ENCODE measurements at regions not wholly inside any gene's neighbourhood (a gene's known extent, or its start where the extent isn't known, plus 50 kb on each side); places are given as distances from the start of the nearest gene placed in this dataset.

- no peak overlapping the region for H3K27ac ChIP-seq (ENCODE audit: low read depth, low read length)
- no peaks in the 10 kb centered on the region for H3K36me3 Mint-ChIP-seq
- POLR2A ChIA-PET: no interaction called here
- no peaks in the 10 kb centered on the region for H3K4me1 ChIP-seq (ENCODE audit: control insufficient read depth in 2 of 2, insufficient read depth in 2 of 2, low read length in 2 of 2)
- H3K27ac Mint-ChIP-seq: no peak overlapping the region
- no peaks in the 10 kb centered on the region for H3K9me3 Mint-ChIP-seq
- DNase-seq (no peak), ATAC-seq (no peak)
- no peaks in the 10 kb centered on the region for H3K36me3 ChIP-seq (ENCODE audit: control insufficient read depth in 2 of 3, insufficient read depth in 3 of 3, low read length in 3 of 3)
- intact Hi-C loops (cut with micrococcal nuclease): no loop called here
- CTCF ChIA-PET: interaction anchor here (0.6 kb wide), 1 partner anchor 1512 kb away, joined by 3 read pairs; no protein-coding TSS in a partner anchor
- peaks cover 0 to under 1% of the 10 kb centered on the region in 2 donors for H3K27me3 ChIP-seq (ENCODE audit: control insufficient read depth in 2 of 2, insufficient read depth in 2 of 2, low read length in 2 of 2)
- no peak overlapping the region for H3K4me3 Mint-ChIP-seq
- H3K9me3 ChIP-seq (ENCODE audit: control insufficient read depth in 2 of 3, low read length in 3 of 3): no peaks in the 10 kb centered on the region
- H3K27me3 Mint-ChIP-seq: peaks cover 29 to 39% (median 36%) of the 10 kb centered on the region in 5 donors
- no peak overlapping the region for H3K4me3 ChIP-seq (ENCODE audit: low read length)
- H3K4me1 Mint-ChIP-seq: no peaks in the 10 kb centered on the region
Observed at GRCh38 chr10:4751211-4751610, 74.8 kb upstream of the AKR1E2 start.

- H3K4me3 Mint-ChIP-seq: no peak overlapping the region
- ChIA-PET CTCF (no interaction called here), POLR2A (no interaction called here)
- Histone ChIP-seq H3K27ac (ENCODE audit: low read depth, low read length) (no peak overlapping the region), H3K36me3 (ENCODE audit: control insufficient read depth in 2 of 3, insufficient read depth in 3 of 3, low read length in 3 of 3) (no peaks in the 10 kb centered on the region), H3K4me3 (ENCODE audit: low read length) (no peak overlapping the region), H3K27me3 (ENCODE audit: control insufficient read depth in 2 of 2, insufficient read depth in 2 of 2, low read length in 2 of 2) (peaks cover 0 to 5% of the 10 kb centered on the region in 2 donors), H3K4me1 (ENCODE audit: control insufficient read depth in 2 of 2, insufficient read depth in 2 of 2, low read length in 2 of 2) (no peaks in the 10 kb centered on the region), H3K9me3 (ENCODE audit: control insufficient read depth in 2 of 3, low read length in 3 of 3) (no peaks in the 10 kb centered on the region)
- intact Hi-C loops (cut with micrococcal nuclease): no loop called here
- no peaks in the 10 kb centered on the region for H3K36me3 Mint-ChIP-seq
- H3K27me3 Mint-ChIP-seq: peaks cover 30 to 45% (median 40%) of the 10 kb centered on the region in 5 donors
- no peak overlapping the region for H3K27ac Mint-ChIP-seq
- ATAC-seq: no peak
- H3K4me1 Mint-ChIP-seq: no peaks in the 10 kb centered on the region
- DNase-seq: no peak
- H3K9me3 Mint-ChIP-seq: no peaks in the 10 kb centered on the region
Observed at GRCh38 chr10:4749271-4749574, 76.8 kb upstream of the AKR1E2 start.

DNA sequence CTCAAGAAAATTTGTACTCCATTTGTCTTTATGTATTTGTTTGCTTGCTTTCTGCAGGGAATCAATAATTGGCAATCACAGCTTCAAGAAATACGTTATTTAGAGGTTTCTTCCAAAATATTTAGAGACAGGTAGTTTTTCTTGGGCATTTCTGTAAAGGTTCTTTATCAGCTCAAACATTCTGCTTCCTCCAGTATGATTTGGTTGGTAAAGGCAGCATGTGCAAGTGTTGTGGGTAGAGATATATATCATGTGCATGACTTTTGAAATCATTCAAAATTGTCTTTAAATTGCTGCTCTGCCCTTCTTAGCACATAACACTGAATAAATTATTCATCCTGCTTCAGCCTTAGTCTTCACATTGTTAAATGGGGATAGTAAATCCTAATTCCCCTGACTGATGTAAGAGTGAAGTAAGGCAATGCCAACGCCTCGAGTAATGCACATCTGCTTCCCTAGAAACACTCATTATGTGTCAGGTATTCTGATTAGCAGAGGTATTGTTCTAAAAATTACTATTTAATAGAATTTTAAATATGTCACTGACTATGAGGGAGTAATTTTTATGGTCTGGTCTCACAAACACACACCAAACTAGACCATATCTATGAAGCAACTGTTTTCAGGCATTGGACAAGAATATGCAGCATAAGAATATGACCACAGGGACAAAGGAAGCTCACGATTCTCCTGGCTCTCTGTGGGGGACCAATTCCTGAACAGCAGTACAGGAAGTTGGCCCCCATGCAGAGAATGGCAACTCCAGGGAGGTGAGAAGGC, 77.3 kb upstream of the AKR1E2 start:
- ChIA-PET CTCF (no interaction called here), POLR2A (no interaction called here)
- Mint-ChIP-seq H3K36me3 (no peaks in the 10 kb centered on the region), H3K4me3 (no peak overlapping the region), H3K4me1 (no peaks in the 10 kb centered on the region), H3K9me3 (peaks cover 0 to 4% (median 0%) of the 10 kb centered on the region in 11 donors), H3K27ac (no peak overlapping the region), H3K27me3 (peaks cover 33 to 48% (median 43%) of the 10 kb centered on the region in 5 donors)
- no peaks in the 10 kb centered on the region for H3K9me3 ChIP-seq (ENCODE audit: control insufficient read depth in 2 of 3, low read length in 3 of 3)
- DNase-seq (no peak), ATAC-seq (no peak)
- no peak overlapping the region for H3K27ac ChIP-seq (ENCODE audit: low read depth, low read length)
- intact Hi-C loops (cut with micrococcal nuclease): no loop called here
- H3K4me3 ChIP-seq (ENCODE audit: low read length): no peak overlapping the region
- peaks cover 0 to 5% of the 10 kb centered on the region in 2 donors for H3K27me3 ChIP-seq (ENCODE audit: control insufficient read depth in 2 of 2, insufficient read depth in 2 of 2, low read length in 2 of 2)
- H3K36me3 ChIP-seq (ENCODE audit: control insufficient read depth in 2 of 3, insufficient read depth in 3 of 3, low read length in 3 of 3): no peaks in the 10 kb centered on the region
- H3K4me1 ChIP-seq (ENCODE audit: control insufficient read depth in 2 of 2, insufficient read depth in 2 of 2, low read length in 2 of 2): no peaks in the 10 kb centered on the region

GRCh38 chr10:4742217-4742616, 83.8 kb upstream of the AKR1E2 start:
- Histone ChIP-seq H3K4me1 (ENCODE audit: control insufficient read depth in 2 of 2, insufficient read depth in 2 of 2, low read length in 2 of 2) (no peaks in the 10 kb centered on the region), H3K9me3 (ENCODE audit: control insufficient read depth in 2 of 3, low read length in 3 of 3) (no peaks in the 10 kb centered on the region), H3K27me3 (ENCODE audit: control insufficient read depth in 2 of 2, insufficient read depth in 2 of 2, low read length in 2 of 2) (peaks cover 0 to 5% of the 10 kb centered on the region in 2 donors), H3K27ac (ENCODE audit: low read depth, low read length) (no peak overlapping the region), H3K36me3 (ENCODE audit: control insufficient read depth in 2 of 3, insufficient read depth in 3 of 3, low read length in 3 of 3) (no peaks in the 10 kb centered on the region), H3K4me3 (ENCODE audit: low read length) (no peak overlapping the region)
- Mint-ChIP-seq H3K4me1 (peaks cover 0 to 2% (median 0%) of the 10 kb centered on the region in 7 donors), H3K9me3 (peaks cover 0 to 4% (median 0%) of the 10 kb centered on the region in 11 donors), H3K4me3 (no peak overlapping the region), H3K27ac (no peak overlapping the region), H3K27me3 (peaks cover 32 to 49% (median 43%) of the 10 kb centered on the region in 5 donors), H3K36me3 (no peaks in the 10 kb centered on the region)
- CTCF ChIA-PET: interaction anchor here (0.6 kb wide), 2 partner anchors 73 to 1547 kb away, joined by 3 read pairs; no protein-coding TSS in a partner anchor
- POLR2A ChIA-PET: no interaction called here
- ATAC-seq: no peak
- DNase-seq: no peak
- intact Hi-C loops (cut with micrococcal nuclease): no loop called here

DNA sequence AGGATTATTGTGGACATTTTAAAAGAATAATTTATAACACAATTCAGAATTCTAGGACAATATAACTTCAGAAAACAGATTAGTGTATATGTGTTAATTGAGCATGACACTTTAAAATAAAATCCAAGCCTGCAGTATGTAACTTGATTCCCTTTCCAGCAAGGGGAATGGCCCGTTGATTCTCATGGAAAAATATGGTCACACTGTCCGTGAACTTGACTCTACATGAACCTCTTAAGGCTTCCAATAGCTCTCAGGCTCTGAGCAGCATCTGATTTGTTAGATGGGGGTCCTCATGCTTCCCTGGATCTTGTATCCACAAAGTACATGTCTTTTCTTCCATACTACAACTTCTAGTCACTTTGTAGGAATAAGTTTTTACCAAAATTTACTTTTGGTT, 85.5 kb upstream of the AKR1E2 start:
- ATAC-seq: no peak
- POLR2A ChIA-PET: no interaction called here
- H3K36me3 Mint-ChIP-seq: no peaks in the 10 kb centered on the region
- H3K27ac Mint-ChIP-seq: no peak overlapping the region
- peaks cover 38 to 50% (median 46%) of the 10 kb centered on the region in 5 donors for H3K27me3 Mint-ChIP-seq
- no peaks in the 10 kb centered on the region for H3K9me3 ChIP-seq (ENCODE audit: control insufficient read depth in 2 of 3, low read length in 3 of 3)
- no peaks in the 10 kb centered on the region for H3K4me1 ChIP-seq (ENCODE audit: control insufficient read depth in 2 of 2, insufficient read depth in 2 of 2, low read length in 2 of 2)
- no peak overlapping the region for H3K4me3 ChIP-seq (ENCODE audit: low read length)
- intact Hi-C loops (cut with micrococcal nuclease): no loop called here
- H3K9me3 Mint-ChIP-seq: peaks cover 0 to 4% (median 0%) of the 10 kb centered on the region in 11 donors
- no peaks in the 10 kb centered on the region for H3K36me3 ChIP-seq (ENCODE audit: control insufficient read depth in 2 of 3, insufficient read depth in 3 of 3, low read length in 3 of 3)
- H3K4me3 Mint-ChIP-seq: no peak overlapping the region
- H3K4me1 Mint-ChIP-seq: peaks cover 0 to 2% (median 0%) of the 10 kb centered on the region in 7 donors
- CTCF ChIA-PET: no interaction called here
- H3K27ac ChIP-seq (ENCODE audit: low read depth, low read length): no peak overlapping the region
- no peak for DNase-seq
- no peaks in the 10 kb centered on the region for H3K27me3 ChIP-seq (ENCODE audit: control insufficient read depth in 2 of 2, insufficient read depth in 2 of 2, low read length in 2 of 2)

DNA sequence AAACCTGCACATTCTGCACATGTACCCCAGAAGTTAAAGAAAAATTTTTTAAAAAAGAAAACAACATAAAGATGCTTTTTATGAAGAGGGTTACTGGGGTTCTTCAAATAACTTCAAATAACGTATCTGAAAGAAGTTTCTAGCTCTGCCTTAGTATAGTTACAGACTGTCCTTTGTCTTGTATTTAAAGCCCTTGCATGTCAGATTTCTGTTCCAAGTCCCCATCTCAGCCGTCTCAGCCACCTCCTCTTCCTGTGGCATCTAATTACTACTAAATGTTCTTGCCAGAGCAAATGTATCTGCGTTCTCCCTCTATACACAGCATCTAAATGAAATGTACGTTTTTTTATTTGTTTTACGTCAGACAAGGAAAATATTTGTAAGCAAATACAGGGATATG, 89.4 kb upstream of the AKR1E2 start:
- H3K9me3 Mint-ChIP-seq: no peaks in the 10 kb centered on the region
- Histone ChIP-seq H3K4me3 (ENCODE audit: low read length) (no peak overlapping the region), H3K4me1 (ENCODE audit: control insufficient read depth in 2 of 2, insufficient read depth in 2 of 2, low read length in 2 of 2) (no peaks in the 10 kb centered on the region), H3K9me3 (ENCODE audit: control insufficient read depth in 2 of 3, low read length in 3 of 3) (no peaks in the 10 kb centered on the region), H3K27ac (ENCODE audit: low read depth, low read length) (no peak overlapping the region), H3K27me3 (ENCODE audit: control insufficient read depth in 2 of 2, insufficient read depth in 2 of 2, low read length in 2 of 2) (no peaks in the 10 kb centered on the region), H3K36me3 (ENCODE audit: control insufficient read depth in 2 of 3, insufficient read depth in 3 of 3, low read length in 3 of 3) (no peaks in the 10 kb centered on the region)
- peak overlapping the region in 1 of 9 donors; percentile 12 for H3K27ac Mint-ChIP-seq
- no peak overlapping the region for H3K4me3 Mint-ChIP-seq
- intact Hi-C loops (cut with micrococcal nuclease): no loop called here
- ChIA-PET CTCF (no interaction called here), POLR2A (no interaction called here)
- peaks cover 0 to 2% (median 0%) of the 10 kb centered on the region in 7 donors for H3K4me1 Mint-ChIP-seq
- ATAC-seq (no peak), DNase-seq (no peak)
- peaks cover 14 to 39% (median 34%) of the 10 kb centered on the region in 5 donors for H3K27me3 Mint-ChIP-seq
- H3K36me3 Mint-ChIP-seq: no peaks in the 10 kb centered on the region

GRCh38 chr10:4736183-4736582, 89.8 kb upstream of the AKR1E2 start:
- POLR2A ChIA-PET: no interaction called here
- no peak for DNase-seq
- peaks cover 14 to 39% (median 34%) of the 10 kb centered on the region in 5 donors for H3K27me3 Mint-ChIP-seq
- H3K4me3 ChIP-seq (ENCODE audit: low read length): no peak overlapping the region
- no peaks in the 10 kb centered on the region for H3K36me3 ChIP-seq (ENCODE audit: control insufficient read depth in 2 of 3, insufficient read depth in 3 of 3, low read length in 3 of 3)
- CTCF ChIA-PET: no interaction called here
- ATAC-seq: no peak
- intact Hi-C loops (cut with micrococcal nuclease): no loop called here
- no peak overlapping the region for H3K27ac Mint-ChIP-seq
- H3K27me3 ChIP-seq (ENCODE audit: control insufficient read depth in 2 of 2, insufficient read depth in 2 of 2, low read length in 2 of 2): no peaks in the 10 kb centered on the region
- no peaks in the 10 kb centered on the region for H3K9me3 ChIP-seq (ENCODE audit: control insufficient read depth in 2 of 3, low read length in 3 of 3)
- no peaks in the 10 kb centered on the region for H3K36me3 Mint-ChIP-seq
- no peak overlapping the region for H3K4me3 Mint-ChIP-seq
- peaks cover 0 to 2% (median 0%) of the 10 kb centered on the region in 7 donors for H3K4me1 Mint-ChIP-seq
- no peaks in the 10 kb centered on the region for H3K9me3 Mint-ChIP-seq
- no peaks in the 10 kb centered on the region for H3K4me1 ChIP-seq (ENCODE audit: control insufficient read depth in 2 of 2, insufficient read depth in 2 of 2, low read length in 2 of 2)
- no peak overlapping the region for H3K27ac ChIP-seq (ENCODE audit: low read depth, low read length)

Measured in naive thymus-derived CD4-positive, alpha-beta T cell (primary cell).